DOHH2 (cell line): ENCODE measurements at regions not wholly inside any gene's neighbourhood (a gene's known extent, or its start where the extent isn't known, plus 50 kb on each side); places are given as distances from the start of the nearest gene placed in this dataset.
"Not testable (repeated sequence)": the region's sequence is repeated elsewhere in the genome, so short reads cannot be mapped to it uniquely, and the experiment has no call there.

Experiments used
- H3F3A ChIP-seq: fragments of 200-600 bp; sonication (generic), shearing (Covaris generic); 2 replicates; pipeline ENCODE4 v1.6.0; 2016; ENCODE audit warnings: antibody characterized with exemption, mild to moderate bottlenecking; ENCODE audit not compliant: control insufficient read depth, insufficient read depth
- H3K27ac ChIP-seq: fragments of 200-600 bp; sonication (generic); 2 replicates; pipeline ENCODE4 v1.5.1; 2014; ENCODE audit warnings: low read depth, mild to moderate bottlenecking, low read length, moderate library complexity
- H3K27me3 ChIP-seq: fragments of 200-600 bp; sonication (generic); 2 replicates; pipeline ENCODE4 v1.6.1; 2014; ENCODE audit warnings: mild to moderate bottlenecking, low read length, mixed read lengths; ENCODE audit not compliant: control insufficient read depth
- H3K36me3 ChIP-seq: fragments of 200-600 bp; sonication (generic); 2 replicates; pipeline ENCODE4 v1.6.1; 2014; ENCODE audit warnings: mild to moderate bottlenecking, low read length, moderate library complexity, mixed read lengths; ENCODE audit not compliant: control insufficient read depth
- H3K4me1 ChIP-seq: fragments of 200-600 bp; sonication (generic); 2 replicates; pipeline ENCODE4 v1.6.1; 2014; ENCODE audit warnings: mild to moderate bottlenecking, low read length, mixed read lengths; ENCODE audit not compliant: control insufficient read depth
- H3K4me2 ChIP-seq: fragments of 200-600 bp; sonication (generic); 2 replicates; pipeline ENCODE4 v1.6.0; 2014; ENCODE audit warnings: mild to moderate bottlenecking, low read length, moderate library complexity
- H3K4me3 ChIP-seq: fragments of 200-600 bp; sonication (generic); 2 replicates; pipeline ENCODE4 v1.5.1; 2014; ENCODE audit warnings: mild to moderate bottlenecking, low read length, mixed read lengths
- H3K79me2 ChIP-seq: fragments of 200-600 bp; sonication (generic); 2 replicates; pipeline ENCODE4 v1.6.1; 2014; ENCODE audit warnings: mild to moderate bottlenecking, low read length, mixed read lengths; ENCODE audit not compliant: control insufficient read depth
- H3K9me2 ChIP-seq: fragments of 200-600 bp; sonication (generic); replicated peaks from 2 replicates; pipeline ENCODE4 v1.6.1; 2014; ENCODE audit warnings: mild to moderate bottlenecking, low read length, mixed read lengths; ENCODE audit not compliant: control insufficient read depth
- H3K9me3 ChIP-seq: fragments of 200-600 bp; sonication (generic); 2 replicates; pipeline ENCODE4 v1.6.1; 2014; ENCODE audit warnings: antibody characterized with exemption, low read length, mixed read lengths; ENCODE audit not compliant: control insufficient read depth, insufficient read depth
- H4K20me1 ChIP-seq: fragments of 200-600 bp; sonication (generic); 2 replicates; pipeline ENCODE4 v1.6.0; 2014; ENCODE audit warnings: low read depth, mild to moderate bottlenecking, antibody characterized with exemption, low read length, moderate library complexity; ENCODE audit not compliant: control insufficient read depth, insufficient read depth
- EZH2phosphoT487 ChIP-seq: fragments of 200-600 bp; sonication (generic); IDR thresholded peaks from 2 replicates; pipeline ENCODE4 v1.6.1; 2017; ENCODE audit warnings: borderline replicate concordance, mild to moderate bottlenecking, antibody characterized with exemption, low read length, moderate library complexity, mixed read lengths
- TF ChIP-seq, protein P1 (sequence below): fragments of 200-600 bp; sonication (generic); IDR thresholded peaks from one replicate; pipeline ENCODE4 v1.5.1; 2014; ENCODE audit warnings: antibody characterized with exemption, mild to moderate bottlenecking, low read depth, low read length; ENCODE audit not compliant: poor library complexity, severe bottlenecking

- Histone ChIP-seq H3K9me3 (no peaks in the 10 kb centered on the region), H3K4me3 (no peak overlapping the region)
- TF ChIP-seq, protein P1, sequence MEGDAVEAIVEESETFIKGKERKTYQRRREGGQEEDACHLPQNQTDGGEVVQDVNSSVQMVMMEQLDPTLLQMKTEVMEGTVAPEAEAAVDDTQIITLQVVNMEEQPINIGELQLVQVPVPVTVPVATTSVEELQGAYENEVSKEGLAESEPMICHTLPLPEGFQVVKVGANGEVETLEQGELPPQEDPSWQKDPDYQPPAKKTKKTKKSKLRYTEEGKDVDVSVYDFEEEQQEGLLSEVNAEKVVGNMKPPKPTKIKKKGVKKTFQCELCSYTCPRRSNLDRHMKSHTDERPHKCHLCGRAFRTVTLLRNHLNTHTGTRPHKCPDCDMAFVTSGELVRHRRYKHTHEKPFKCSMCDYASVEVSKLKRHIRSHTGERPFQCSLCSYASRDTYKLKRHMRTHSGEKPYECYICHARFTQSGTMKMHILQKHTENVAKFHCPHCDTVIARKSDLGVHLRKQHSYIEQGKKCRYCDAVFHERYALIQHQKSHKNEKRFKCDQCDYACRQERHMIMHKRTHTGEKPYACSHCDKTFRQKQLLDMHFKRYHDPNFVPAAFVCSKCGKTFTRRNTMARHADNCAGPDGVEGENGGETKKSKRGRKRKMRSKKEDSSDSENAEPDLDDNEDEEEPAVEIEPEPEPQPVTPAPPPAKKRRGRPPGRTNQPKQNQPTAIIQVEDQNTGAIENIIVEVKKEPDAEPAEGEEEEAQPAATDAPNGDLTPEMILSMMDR: no peak
- TF ChIP-seq EZH2phosphoT487: no peak
These were observed 341.5 kb upstream of the SPHKAP start for GRCh38 chr2:228522977-228523376.

GRCh38 chr2:228522276-228522675 lies 340.8 kb upstream of the SPHKAP start:
- no peak for TF ChIP-seq EZH2phosphoT487
- TF ChIP-seq, protein P1: no peak
- no peaks in the 10 kb centered on the region for H3K4me1 ChIP-seq
- H3K36me3 ChIP-seq: no peaks in the 10 kb centered on the region
- H3K79me2 ChIP-seq: no peaks in the 10 kb centered on the region
- no peaks in the 10 kb centered on the region for H4K20me1 ChIP-seq
- H3K9me3 ChIP-seq: no peaks in the 10 kb centered on the region
- no peak overlapping the region for H3K4me3 ChIP-seq
- no peaks in the 10 kb centered on the region for H3F3A ChIP-seq
- no peaks in the 10 kb centered on the region for H3K9me2 ChIP-seq
- no peak overlapping the region for H3K27ac ChIP-seq
- H3K4me2 ChIP-seq: no peak overlapping the region
- no peaks in the 10 kb centered on the region for H3K27me3 ChIP-seq

More at GRCh38 chr2:228522977-228523376, 341.5 kb upstream of the SPHKAP start:
- Histone ChIP-seq H3K27ac (no peak overlapping the region), H3K9me2 (no peaks in the 10 kb centered on the region), H4K20me1 (no peaks in the 10 kb centered on the region), H3K36me3 (no peaks in the 10 kb centered on the region), H3F3A (no peaks in the 10 kb centered on the region), H3K27me3 (no peaks in the 10 kb centered on the region), H3K4me2 (no peak overlapping the region), H3K79me2 (no peaks in the 10 kb centered on the region), H3K4me1 (no peaks in the 10 kb centered on the region)

DNA sequence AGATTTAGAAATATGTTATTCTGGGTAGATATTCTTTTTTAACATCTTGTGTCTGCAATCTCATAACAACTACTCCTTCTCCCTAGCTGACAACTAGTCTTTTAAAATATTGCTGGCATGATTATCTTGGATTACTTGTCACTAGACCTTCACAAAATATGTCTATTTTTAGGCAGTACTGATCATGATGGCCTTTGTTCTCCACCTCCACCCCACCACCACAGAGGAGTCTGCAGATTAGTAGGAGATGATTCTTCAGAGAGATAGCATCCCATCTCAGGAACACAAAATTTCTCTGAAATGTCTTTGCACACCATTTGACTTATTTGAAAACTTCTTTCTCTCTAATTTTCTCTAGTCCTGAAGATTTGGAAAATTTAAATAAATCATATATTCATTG lies 338.1 kb upstream of the SPHKAP start:
- TF ChIP-seq, protein P1: no peak
- no peak for TF ChIP-seq EZH2phosphoT487
- no peaks in the 10 kb centered on the region for H3K79me2 ChIP-seq
- no peaks in the 10 kb centered on the region for H3K36me3 ChIP-seq
- no peaks in the 10 kb centered on the region for H3K9me3 ChIP-seq
- no peaks in the 10 kb centered on the region for H3F3A ChIP-seq
- no peak overlapping the region for H3K4me2 ChIP-seq
- no peak overlapping the region for H3K4me3 ChIP-seq
- H4K20me1 ChIP-seq: no peaks in the 10 kb centered on the region
- no peaks in the 10 kb centered on the region for H3K27me3 ChIP-seq
- no peak overlapping the region for H3K27ac ChIP-seq
- no peaks in the 10 kb centered on the region for H3K9me2 ChIP-seq
- no peaks in the 10 kb centered on the region for H3K4me1 ChIP-seq

DNA sequence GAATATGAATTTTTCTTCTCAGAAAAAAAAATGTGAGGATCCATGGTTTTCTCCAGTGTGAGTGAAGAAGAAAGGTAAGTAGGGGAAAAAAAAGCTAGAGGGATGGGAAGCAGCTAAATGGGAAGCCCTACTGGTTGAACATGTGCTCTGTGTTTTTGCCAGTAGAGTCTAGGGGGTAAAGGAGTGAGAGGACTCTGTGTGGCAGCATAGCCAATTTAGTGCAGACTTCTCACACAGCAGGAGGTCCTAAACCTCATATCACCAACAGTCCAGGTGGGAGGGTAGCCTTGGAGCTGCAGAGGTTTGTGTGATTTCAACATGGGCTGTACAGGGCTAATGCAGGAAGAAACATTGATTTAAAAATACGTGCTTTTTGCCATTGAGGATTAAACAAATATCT lies 334.5 kb upstream of the SPHKAP start:
- Histone ChIP-seq H3K4me3 (no peak overlapping the region), H3K9me2 (no peaks in the 10 kb centered on the region; the same call in 1 of the 2 replicates), H3K27me3 (no peaks in the 10 kb centered on the region), H3K79me2 (no peaks in the 10 kb centered on the region), H3K9me3 (no peaks in the 10 kb centered on the region), H3K27ac (no peak overlapping the region), H4K20me1 (no peaks in the 10 kb centered on the region), H3F3A (no peaks in the 10 kb centered on the region), H3K36me3 (no peaks in the 10 kb centered on the region), H3K4me1 (no peaks in the 10 kb centered on the region), H3K4me2 (no peak overlapping the region)
- TF ChIP-seq, protein P1: no peak
- TF ChIP-seq EZH2phosphoT487: no peak

- not testable (repeated sequence) for H4K20me1 ChIP-seq, H3K9me3 ChIP-seq, H3K36me3 ChIP-seq, H3K4me3 ChIP-seq, H3K9me2 ChIP-seq, H3K27ac ChIP-seq, H3K27me3 ChIP-seq, H3K4me1 ChIP-seq, H3K79me2 ChIP-seq, H3K4me2 ChIP-seq, H3F3A ChIP-seq
These were observed 332.0 kb upstream of the SPHKAP start for GRCh38 chr2:228513480-228513879.
